OCI-LY7 (cell line): ENCODE measurements at regions not wholly inside any gene's neighbourhood (a gene's known extent, or its start where the extent isn't known, plus 50 kb on each side); places are given as distances from the start of the nearest gene placed in this dataset.

Experiments
- BruUV-seq: library from RNA; stranded (reverse); fragments of 400-500 nt; replicated peaks from 2 replicates; lab custom pipeline; 2021; lab: Mats Ljungman, UMichigan
- CTCF ChIA-PET: fragments of 300-600 bp; sonication (Branson Sonifier 250); formaldehyde crosslinking; loops from one replicate; lab custom pipeline; 2022; ENCODE audit warnings: antibody characterized with exemption; ENCODE audit not compliant: unreplicated experiment; lab: Charles Lee
- POLR2A ChIA-PET: fragments of 300-600 bp; sonication (Branson Sonifier 250); formaldehyde crosslinking; loops from one replicate; lab custom pipeline; 2022; ENCODE audit warnings: antibody characterized with exemption; lab: Charles Lee
- DNase-seq: peaks from one replicate; pipeline ENCODE4 v3.0.0-alpha.2; 2015; ENCODE audit warnings: low spot score
- H2AFZ ChIP-seq: fragments of 200-600 bp; sonication (generic), shearing (Covaris generic); 2 replicates; pipeline ENCODE4 v1.6.1; 2014; ENCODE audit warnings: mild to moderate bottlenecking, antibody characterized with exemption, low read length, moderate library complexity
- H3K27ac ChIP-seq: fragments of 200-600 bp; sonication (generic); 2 replicates; pipeline ENCODE4 v1.5.1; 2014; ENCODE audit warnings: mixed run types, low read depth, mild to moderate bottlenecking, moderate library complexity, low read length, inconsistent platforms; ENCODE audit not compliant: poor library complexity, severe bottlenecking
- H3K36me3 ChIP-seq: fragments of 200-600 bp; sonication (generic); 2 replicates; pipeline ENCODE4 v1.6.1; 2014; ENCODE audit warnings: mild to moderate bottlenecking, antibody characterized with exemption, low read length, moderate library complexity, mixed read lengths; ENCODE audit not compliant: insufficient read depth
- H3K4me1 ChIP-seq: fragments of 200-600 bp; sonication (generic); 2 replicates; pipeline ENCODE4 v1.5.1; 2014; ENCODE audit warnings: mild to moderate bottlenecking, low read length; ENCODE audit not compliant: insufficient read depth, poor library complexity, severe bottlenecking
- H3K4me2 ChIP-seq: fragments of 200-600 bp; sonication (generic); 2 replicates; pipeline ENCODE4 v1.6.1; 2014; ENCODE audit warnings: mild to moderate bottlenecking, low read length
- H3K4me3 ChIP-seq: fragments of 200-600 bp; sonication (generic); 2 replicates; pipeline ENCODE4 v1.5.1; 2014; ENCODE audit warnings: mild to moderate bottlenecking, low read depth, low read length; ENCODE audit not compliant: poor library complexity, severe bottlenecking
- H3K79me2 ChIP-seq: fragments of 200-600 bp; sonication (generic); 2 replicates; pipeline ENCODE4 v1.6.1; 2016; ENCODE audit warnings: low read depth, mild to moderate bottlenecking, low read length, moderate library complexity, mixed read lengths; ENCODE audit not compliant: insufficient read depth
- H3K9me2 ChIP-seq: fragments of 200-600 bp; sonication (generic); 2 replicates; pipeline ENCODE4 v1.6.1; 2016; ENCODE audit warnings: mild to moderate bottlenecking, low read length, mixed read lengths; ENCODE audit not compliant: insufficient read depth
- H3K9me3 ChIP-seq: fragments of 200-600 bp; sonication (generic); 2 replicates; pipeline ENCODE4 v1.6.1; 2014; ENCODE audit warnings: mild to moderate bottlenecking, mixed run types, low read length, mixed read lengths
- H4K20me1 ChIP-seq: fragments of 200-600 bp; sonication (generic); 2 replicates; pipeline ENCODE4 v1.6.1; 2014; ENCODE audit warnings: mild to moderate bottlenecking, antibody characterized with exemption, low read length, moderate library complexity, mixed read lengths; ENCODE audit not compliant: insufficient read depth
- CTCF ChIP-seq: fragments of 200-600 bp; sonication (generic); conservative IDR thresholded peaks from 2 replicates; pipeline ENCODE4 v1.5.1; 2014; ENCODE audit warnings: mild to moderate bottlenecking, antibody characterized with exemption, low read length, moderate library complexity, mixed read lengths
- EZH2phosphoT487 ChIP-seq: fragments of 200-600 bp; sonication (generic); IDR thresholded peaks from 2 replicates; pipeline ENCODE4 v1.6.1; 2018; ENCODE audit warnings: low read depth, borderline replicate concordance, mild to moderate bottlenecking, mixed run types, antibody characterized with exemption, low read length, moderate library complexity, mixed read lengths
- intact Hi-C: fragments of 100-400 bp; cut with micrococcal nuclease; formaldehyde crosslinking; loops from one replicate; pipeline ENCODE4 v1.10.0; 2022; ENCODE audit not compliant: unreplicated experiment

GRCh38 chr5:159777049-159777660 lies 139.1 kb upstream of the ADRA1B start:
- no peak for DNase-seq
- Histone ChIP-seq H3K9me2 (no peaks in the 10 kb centered on the region), H2AFZ (no peak overlapping the region), H3K4me2 (no peak overlapping the region), H3K4me1 (no peaks in the 10 kb centered on the region), H3K79me2 (no peaks in the 10 kb centered on the region), H3K9me3 (no peaks in the 10 kb centered on the region), H3K4me3 (no peak overlapping the region), H3K27ac (no peak overlapping the region), H4K20me1 (no peaks in the 10 kb centered on the region), H3K36me3 (no peaks in the 10 kb centered on the region)
- ChIA-PET CTCF (no interaction called here), POLR2A (interaction anchor here (0.6 to 1.4 kb wide), 3 partner anchors 14 to 1466 kb away, joined by 3 to 6 read pairs (median 3); no protein-coding TSS in a partner anchor)
- TF ChIP-seq CTCF (no peak), EZH2phosphoT487 (no peak)
- intact Hi-C loops, result no loop called here
- BruUV-seq, result no TSS peak

- Histone ChIP-seq H3K9me3 (no peaks in the 10 kb centered on the region), H3K4me1 (no peaks in the 10 kb centered on the region), H3K79me2 (no peaks in the 10 kb centered on the region), H4K20me1 (no peaks in the 10 kb centered on the region), H3K36me3 (no peaks in the 10 kb centered on the region), H3K4me3 (no peak overlapping the region), H2AFZ (no peak overlapping the region), H3K27ac (no peak overlapping the region), H3K4me2 (no peak overlapping the region), H3K9me2 (no peaks in the 10 kb centered on the region)
- TF ChIP-seq EZH2phosphoT487 (no peak), CTCF (no peak)
- CTCF ChIA-PET, result no interaction called here
- intact Hi-C loops, result no loop called here
- DNase-seq, result no peak
- BruUV-seq, result no TSS peak
- POLR2A ChIA-PET, result interaction anchor here (0.6 to 0.9 kb wide), 3 partner anchors 41 to 185 kb away, joined by 3 to 4 read pairs (median 3); no protein-coding TSS in a partner anchor
Observed at GRCh38 chr5:159779481-159779880, 136.8 kb upstream of the ADRA1B start.

GRCh38 chr5:159780246-159780645 lies 136.0 kb upstream of the ADRA1B start:
- H3K36me3 ChIP-seq, result no peaks in the 10 kb centered on the region
- H3K4me3 ChIP-seq, result no peak overlapping the region
- no peak overlapping the region for H3K27ac ChIP-seq
- no peak for DNase-seq
- intact Hi-C loops, result no loop called here
- no peaks in the 10 kb centered on the region for H3K79me2 ChIP-seq
- TF ChIP-seq CTCF (no peak), EZH2phosphoT487 (no peak)
- CTCF ChIA-PET, result no interaction called here
- no peak overlapping the region for H2AFZ ChIP-seq
- POLR2A ChIA-PET, result no interaction called here
- no TSS peak for BruUV-seq
- no peaks in the 10 kb centered on the region for H3K9me2 ChIP-seq
- H3K4me1 ChIP-seq, result no peaks in the 10 kb centered on the region
- H4K20me1 ChIP-seq, result no peaks in the 10 kb centered on the region
- no peak overlapping the region for H3K4me2 ChIP-seq
- H3K9me3 ChIP-seq, result no peaks in the 10 kb centered on the region
